Colonic mucosa (tissue), 4 donors: ENCODE measurements at regions not wholly inside any gene's neighbourhood (a gene's known extent, or its start where the extent isn't known, plus 50 kb on each side); places are given as distances from the start of the nearest gene placed in this dataset.

Experiments
- DNase-seq: peaks from one replicate; pipeline ENCODE4 v3.0.0-alpha.2; 2020
- H3K27ac ChIP-seq: fragments of 200-600 bp; one replicate; pipeline ENCODE4 v1.8.0; 2021
- H3K27me3 ChIP-seq: fragments of 200-600 bp; one replicate; pipeline ENCODE4 v1.8.0; 2021
- H3K36me3 ChIP-seq: fragments of 200-600 bp; one replicate; pipeline ENCODE4 v1.8.0; 2021
- H3K4me1 ChIP-seq: fragments of 200-600 bp; one replicate; pipeline ENCODE4 v1.8.0; 2021; ENCODE audit warnings: mild to moderate bottlenecking
- H3K4me3 ChIP-seq: fragments of 200-600 bp; one replicate; pipeline ENCODE4 v1.8.0; 2021
- H3K9ac ChIP-seq, 2 donors: one replicate each; pipeline ENCODE4 v1.7.0; 2013; ENCODE audit warnings: control low read depth in 2 of 2, low read depth in 2 of 2, low read length in 2 of 2
- H3K9me3 ChIP-seq: fragments of 200-600 bp; one replicate; pipeline ENCODE4 v1.8.0; 2021
- intact Hi-C: fragments of 100-400 bp; cut with DNase I; formaldehyde crosslinking; loops from one replicate; pipeline ENCODE4 v1.14.1; 2022
- TF ChIP-seq, protein P1 (sequence below): fragments of 200-600 bp; IDR thresholded peaks from one replicate; pipeline ENCODE4 v1.8.0; 2022; ENCODE audit warnings: antibody characterized with exemption, mild to moderate bottlenecking
- donor health status: healthy.
- donor health status: DM: no; HTN: no; CAD: no.
- donor health status: DM: no; HTN: no; CAD: no.

DNA sequence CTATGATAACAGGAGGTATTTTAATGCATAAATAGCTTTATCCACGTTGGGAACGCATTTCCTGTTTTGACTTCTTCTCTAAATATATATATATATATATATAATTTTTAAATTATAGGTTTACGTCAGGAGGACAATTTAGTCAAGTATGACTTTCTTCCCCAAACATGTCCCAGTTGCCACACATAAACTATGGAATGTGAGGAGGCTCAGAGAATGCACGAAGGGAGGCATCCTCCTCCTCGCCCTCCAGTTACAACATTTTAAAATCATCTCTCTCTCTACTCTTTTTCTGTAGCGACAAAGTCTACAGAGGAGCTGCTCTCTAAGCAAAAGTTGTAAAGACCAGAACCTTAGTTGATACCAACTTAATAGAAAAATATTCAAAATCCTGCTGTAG, 106.9 kb upstream of the LYZL1 start:
- Histone ChIP-seq H3K9ac (no peak overlapping the region), H3K27me3 (no peaks in the 10 kb centered on the region), H3K4me3 (no peak overlapping the region), H3K36me3 (no peaks in the 10 kb centered on the region), H3K27ac (no peak overlapping the region), H3K4me1 (no peaks in the 10 kb centered on the region), H3K9me3 (no peaks in the 10 kb centered on the region)
- intact Hi-C loops = no loop called here
- no peak for DNase-seq
- TF ChIP-seq, protein P1, sequence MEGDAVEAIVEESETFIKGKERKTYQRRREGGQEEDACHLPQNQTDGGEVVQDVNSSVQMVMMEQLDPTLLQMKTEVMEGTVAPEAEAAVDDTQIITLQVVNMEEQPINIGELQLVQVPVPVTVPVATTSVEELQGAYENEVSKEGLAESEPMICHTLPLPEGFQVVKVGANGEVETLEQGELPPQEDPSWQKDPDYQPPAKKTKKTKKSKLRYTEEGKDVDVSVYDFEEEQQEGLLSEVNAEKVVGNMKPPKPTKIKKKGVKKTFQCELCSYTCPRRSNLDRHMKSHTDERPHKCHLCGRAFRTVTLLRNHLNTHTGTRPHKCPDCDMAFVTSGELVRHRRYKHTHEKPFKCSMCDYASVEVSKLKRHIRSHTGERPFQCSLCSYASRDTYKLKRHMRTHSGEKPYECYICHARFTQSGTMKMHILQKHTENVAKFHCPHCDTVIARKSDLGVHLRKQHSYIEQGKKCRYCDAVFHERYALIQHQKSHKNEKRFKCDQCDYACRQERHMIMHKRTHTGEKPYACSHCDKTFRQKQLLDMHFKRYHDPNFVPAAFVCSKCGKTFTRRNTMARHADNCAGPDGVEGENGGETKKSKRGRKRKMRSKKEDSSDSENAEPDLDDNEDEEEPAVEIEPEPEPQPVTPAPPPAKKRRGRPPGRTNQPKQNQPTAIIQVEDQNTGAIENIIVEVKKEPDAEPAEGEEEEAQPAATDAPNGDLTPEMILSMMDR = no peak

DNA sequence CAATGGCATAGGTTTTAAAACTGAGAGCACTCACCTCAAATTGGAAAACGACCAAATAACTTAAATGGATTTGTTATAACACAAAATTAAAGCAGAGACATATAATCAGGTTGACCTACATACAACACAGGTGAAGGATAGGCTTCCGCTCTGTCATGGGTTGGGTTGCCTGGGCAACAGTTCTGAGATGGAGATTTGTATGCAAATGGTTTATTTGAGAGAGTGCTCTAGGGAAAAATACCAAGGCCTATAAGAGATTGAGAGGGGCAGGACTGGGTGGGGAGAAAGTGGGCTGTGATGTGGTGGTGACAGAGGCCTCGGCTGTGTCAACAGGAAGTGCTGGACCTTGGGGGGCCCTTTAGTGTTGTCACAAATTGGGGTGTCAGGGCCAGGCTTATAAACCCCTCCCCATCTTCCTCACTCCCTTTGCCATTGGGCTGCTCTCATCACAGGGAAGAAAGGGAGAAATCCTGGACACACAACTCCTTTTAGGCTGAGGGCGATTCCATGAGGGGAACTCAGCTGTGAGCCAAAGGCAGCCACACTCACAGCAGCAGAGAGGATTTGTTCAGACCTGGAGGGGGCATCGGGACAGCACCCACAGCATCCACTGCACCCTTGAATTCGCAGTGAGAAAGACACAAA, 105.4 kb upstream of the LYZL1 start:
- intact Hi-C loops = no loop called here
- no peaks in the 10 kb centered on the region for H3K4me1 ChIP-seq
- no peak overlapping the region for H3K9ac ChIP-seq
- H3K27ac ChIP-seq = no peak overlapping the region
- H3K36me3 ChIP-seq = no peaks in the 10 kb centered on the region
- no peaks in the 10 kb centered on the region for H3K9me3 ChIP-seq
- TF ChIP-seq, protein P1 = no peak
- no peak overlapping the region for H3K4me3 ChIP-seq
- no peaks in the 10 kb centered on the region for H3K27me3 ChIP-seq
- no peak for DNase-seq

DNA sequence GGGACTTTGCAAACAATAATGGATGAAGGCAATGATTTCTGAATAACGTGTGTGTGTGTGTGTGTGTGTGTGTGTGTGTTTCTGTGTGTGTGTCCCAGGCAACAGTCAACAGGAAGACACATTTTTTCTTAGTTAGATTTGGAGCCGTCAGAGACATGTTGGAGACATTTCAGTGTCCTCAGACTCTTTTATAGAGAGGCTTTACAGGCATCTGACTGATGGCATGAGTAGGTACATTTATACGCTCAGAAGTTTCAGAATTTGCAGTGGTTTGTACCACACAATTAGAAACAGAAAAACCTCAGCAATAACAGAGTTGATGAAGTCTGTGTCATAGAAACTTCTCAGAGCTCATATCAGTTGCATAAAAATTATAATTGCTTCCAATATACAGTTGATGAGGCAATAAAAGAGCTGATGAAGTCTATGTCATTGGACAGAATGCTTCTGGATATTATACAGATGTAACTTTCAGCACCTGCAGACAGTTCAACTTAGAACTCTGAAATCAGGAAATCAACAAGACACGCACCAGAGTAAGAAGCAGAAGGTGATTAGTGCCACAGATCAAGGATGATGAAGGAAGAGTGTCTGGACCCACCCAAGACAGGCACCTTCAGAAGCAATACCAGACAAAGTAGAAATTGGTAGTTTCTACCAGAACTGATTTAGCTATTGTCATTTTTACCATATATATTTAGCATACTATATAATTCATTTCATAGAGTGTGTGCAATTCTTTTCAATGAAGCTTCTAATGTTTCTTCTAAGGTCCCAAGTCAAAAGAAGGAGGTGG, 104.5 kb upstream of the LYZL1 start:
- intact Hi-C loops = no loop called here
- Histone ChIP-seq H3K27ac (no peak overlapping the region), H3K27me3 (no peaks in the 10 kb centered on the region), H3K4me1 (no peaks in the 10 kb centered on the region), H3K9ac (no peak overlapping the region), H3K36me3 (no peaks in the 10 kb centered on the region), H3K9me3 (no peaks in the 10 kb centered on the region), H3K4me3 (no peak overlapping the region)
- TF ChIP-seq, protein P1 = no peak
- no peak for DNase-seq

DNA sequence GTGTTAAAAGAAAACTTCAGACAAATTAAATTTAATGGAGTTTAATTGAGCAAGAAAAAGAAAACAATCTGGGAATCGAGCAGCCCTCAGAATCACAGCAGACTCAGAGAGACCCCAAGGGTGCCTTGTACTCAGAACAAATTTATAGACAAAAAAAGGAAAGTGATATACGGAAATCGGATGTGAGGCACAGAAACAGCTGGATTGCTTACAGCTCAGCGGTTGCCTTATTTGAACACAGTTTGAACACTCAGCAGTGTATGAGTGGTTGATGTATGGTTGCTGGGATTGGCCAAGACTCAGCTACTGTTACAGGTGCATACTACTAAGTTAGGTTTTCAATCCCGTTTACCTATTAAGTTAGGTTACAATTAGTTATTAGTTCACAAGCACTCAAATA, 103.8 kb upstream of the LYZL1 start:
- Histone ChIP-seq H3K27ac (no peak overlapping the region), H3K36me3 (no peaks in the 10 kb centered on the region), H3K27me3 (no peaks in the 10 kb centered on the region), H3K4me3 (no peak overlapping the region), H3K9ac (no peak overlapping the region), H3K9me3 (no peaks in the 10 kb centered on the region), H3K4me1 (no peaks in the 10 kb centered on the region)
- TF ChIP-seq, protein P1 = no peak
- no peak for DNase-seq
- intact Hi-C loops = no loop called here

DNA sequence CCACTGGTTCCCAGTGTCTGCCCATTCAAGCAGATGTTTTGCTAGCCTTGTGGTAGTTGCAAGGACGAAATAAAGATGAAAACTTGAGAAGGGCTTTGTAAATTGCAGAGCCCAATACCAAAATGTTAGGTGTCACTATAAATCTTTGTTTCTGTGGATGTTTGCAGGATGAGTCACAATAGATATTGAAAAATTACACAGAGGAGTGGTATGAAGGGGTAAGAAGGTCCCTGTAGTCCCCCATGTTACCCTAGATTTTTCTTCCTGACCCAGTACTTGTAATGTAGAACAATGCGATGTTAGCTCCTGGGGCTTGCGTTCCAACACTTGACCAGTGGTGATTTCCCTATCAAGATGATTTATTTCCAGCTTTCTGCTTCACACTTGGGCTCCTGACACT, 102.6 kb upstream of the LYZL1 start:
- H3K4me3 ChIP-seq = no peak overlapping the region
- H3K27ac ChIP-seq = no peak overlapping the region
- H3K36me3 ChIP-seq = no peaks in the 10 kb centered on the region
- H3K9ac ChIP-seq = no peak overlapping the region
- intact Hi-C loops = no loop called here
- no peak for DNase-seq
- H3K27me3 ChIP-seq = no peaks in the 10 kb centered on the region
- H3K4me1 ChIP-seq = no peaks in the 10 kb centered on the region
- H3K9me3 ChIP-seq = no peaks in the 10 kb centered on the region
- TF ChIP-seq, protein P1 = no peak
